ENCODE measurements at regions not wholly inside any gene's neighbourhood (a gene's known extent, or its start where the extent isn't known, plus 50 kb on each side); places are given as distances from the start of the nearest gene placed in this dataset.

DNA sequence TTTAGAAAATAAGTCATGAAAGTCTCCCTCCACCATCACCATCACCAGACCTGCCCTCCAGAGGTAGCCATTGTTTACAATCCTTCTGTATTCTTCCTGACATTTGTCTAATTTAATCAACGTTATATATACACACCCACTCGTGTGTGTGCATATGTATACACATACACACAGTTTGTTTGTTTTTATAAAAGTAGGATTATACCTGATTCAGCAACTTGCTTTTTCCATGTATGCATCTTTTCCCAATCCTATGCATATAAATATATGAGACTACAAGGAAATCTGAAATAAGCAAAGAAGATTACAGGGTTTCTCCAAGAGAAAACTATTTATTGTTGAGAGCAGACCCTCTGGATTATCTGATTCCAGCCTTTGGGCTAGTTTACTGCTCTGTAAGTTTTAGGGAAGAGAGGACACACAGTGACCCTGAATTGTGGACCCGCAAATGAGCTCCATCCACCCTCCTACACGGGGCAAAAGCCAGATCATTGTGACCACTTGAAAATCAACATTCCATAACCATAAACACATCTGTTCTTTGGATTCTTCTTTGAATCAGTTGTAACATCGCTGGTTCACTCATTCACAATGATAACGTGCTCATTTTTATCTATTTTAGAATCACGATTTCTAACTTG lies 104.3 kb downstream of the CPN2 start:
- TF ChIP-seq ZNF660 (tag by site-specific recombination; IDR thresholded peaks at IDR 0.05) = no peak
- no peak for TF ChIP-seq ZNF416 (tag by site-specific recombination; IDR thresholded peaks at IDR 0.05)
- TF ChIP-seq, protein P1, sequence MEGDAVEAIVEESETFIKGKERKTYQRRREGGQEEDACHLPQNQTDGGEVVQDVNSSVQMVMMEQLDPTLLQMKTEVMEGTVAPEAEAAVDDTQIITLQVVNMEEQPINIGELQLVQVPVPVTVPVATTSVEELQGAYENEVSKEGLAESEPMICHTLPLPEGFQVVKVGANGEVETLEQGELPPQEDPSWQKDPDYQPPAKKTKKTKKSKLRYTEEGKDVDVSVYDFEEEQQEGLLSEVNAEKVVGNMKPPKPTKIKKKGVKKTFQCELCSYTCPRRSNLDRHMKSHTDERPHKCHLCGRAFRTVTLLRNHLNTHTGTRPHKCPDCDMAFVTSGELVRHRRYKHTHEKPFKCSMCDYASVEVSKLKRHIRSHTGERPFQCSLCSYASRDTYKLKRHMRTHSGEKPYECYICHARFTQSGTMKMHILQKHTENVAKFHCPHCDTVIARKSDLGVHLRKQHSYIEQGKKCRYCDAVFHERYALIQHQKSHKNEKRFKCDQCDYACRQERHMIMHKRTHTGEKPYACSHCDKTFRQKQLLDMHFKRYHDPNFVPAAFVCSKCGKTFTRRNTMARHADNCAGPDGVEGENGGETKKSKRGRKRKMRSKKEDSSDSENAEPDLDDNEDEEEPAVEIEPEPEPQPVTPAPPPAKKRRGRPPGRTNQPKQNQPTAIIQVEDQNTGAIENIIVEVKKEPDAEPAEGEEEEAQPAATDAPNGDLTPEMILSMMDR (tag by site-specific recombination; IDR thresholded peaks at IDR 0.05) = no peak
- TF ChIP-seq ZNF274 (IDR thresholded peaks at IDR 0.05; ENCODE audit: low read length) = no peak
- no peak for TF ChIP-seq ZNF274 (tag by site-specific recombination; IDR thresholded peaks at IDR 0.05; ENCODE audit: borderline replicate concordance)
